ENCODE measurements at regions not wholly inside any gene's neighbourhood (a gene's known extent, or its start where the extent isn't known, plus 50 kb on each side); places are given as distances from the start of the nearest gene placed in this dataset.

DNA sequence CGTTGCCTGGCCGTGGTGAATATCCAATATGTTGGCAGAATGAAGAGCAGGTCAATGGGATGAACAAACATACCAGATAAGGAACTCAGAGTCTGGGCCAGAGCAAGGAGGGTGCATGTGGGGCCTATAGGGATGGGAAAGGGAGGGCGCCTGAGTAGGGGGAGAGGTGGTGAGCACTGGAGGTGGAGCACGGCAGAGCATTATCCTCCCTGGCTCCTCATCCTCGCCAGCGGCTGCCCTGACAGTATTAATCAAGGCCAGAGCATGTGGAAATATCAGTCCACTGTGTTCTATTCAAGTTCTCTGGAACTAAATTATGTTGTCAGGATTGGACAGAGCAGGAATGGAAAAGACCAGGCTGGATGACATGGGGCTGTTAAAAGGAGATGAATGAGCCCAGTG, 254.8 kb upstream of the ZMIZ1 start:
- no peak for DNase-seq

DNA sequence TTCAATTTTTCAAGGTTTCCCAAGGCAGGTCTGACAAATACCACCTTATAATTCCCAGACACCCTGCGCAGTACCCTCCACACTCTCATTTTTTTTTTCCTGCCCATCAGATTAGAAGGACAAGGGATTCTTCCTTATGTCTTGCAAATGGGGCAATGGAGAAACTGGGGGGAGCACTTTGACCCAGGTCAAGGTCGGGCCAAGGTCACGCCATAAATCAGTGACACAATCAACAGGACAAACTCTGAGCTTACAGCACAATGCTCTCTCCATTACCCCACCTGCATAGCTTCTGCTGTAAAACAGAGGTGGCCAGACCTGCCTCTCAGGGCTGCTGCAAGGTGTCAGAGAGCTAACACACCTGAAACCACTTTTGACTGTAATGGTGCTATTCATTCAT, 254.4 kb upstream of the ZMIZ1 start:
- no peak for DNase-seq

DNA sequence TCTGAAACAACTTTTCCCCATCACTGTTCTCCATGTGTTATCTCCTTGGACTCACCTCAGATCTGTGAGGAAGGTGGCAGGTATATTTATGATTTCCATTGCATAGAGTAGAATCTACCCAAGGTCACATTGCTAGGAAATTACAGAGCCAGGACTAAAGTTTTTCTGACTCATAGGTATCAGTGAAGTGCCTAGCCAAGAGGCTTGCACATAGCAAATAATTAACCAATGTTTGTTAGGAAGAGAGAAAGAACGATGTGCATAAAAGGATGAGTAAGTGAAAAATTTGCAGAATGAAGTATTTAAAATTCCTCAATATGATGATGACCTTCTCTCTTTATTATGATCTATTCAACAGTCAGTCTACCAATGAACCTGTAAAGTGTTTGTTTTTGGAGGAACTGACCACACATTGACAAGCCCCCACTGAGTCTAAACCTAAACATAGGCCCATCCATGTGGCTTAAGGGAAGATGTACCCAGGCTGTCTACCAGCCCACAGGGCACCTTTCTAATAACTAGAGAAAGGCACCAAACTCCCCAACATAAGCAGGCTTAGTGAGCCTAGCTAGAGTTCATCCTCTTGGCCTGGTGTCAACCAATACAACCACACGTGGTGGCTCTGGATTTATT, 252.9 kb upstream of the ZMIZ1 start:
- no peak for DNase-seq

DNA sequence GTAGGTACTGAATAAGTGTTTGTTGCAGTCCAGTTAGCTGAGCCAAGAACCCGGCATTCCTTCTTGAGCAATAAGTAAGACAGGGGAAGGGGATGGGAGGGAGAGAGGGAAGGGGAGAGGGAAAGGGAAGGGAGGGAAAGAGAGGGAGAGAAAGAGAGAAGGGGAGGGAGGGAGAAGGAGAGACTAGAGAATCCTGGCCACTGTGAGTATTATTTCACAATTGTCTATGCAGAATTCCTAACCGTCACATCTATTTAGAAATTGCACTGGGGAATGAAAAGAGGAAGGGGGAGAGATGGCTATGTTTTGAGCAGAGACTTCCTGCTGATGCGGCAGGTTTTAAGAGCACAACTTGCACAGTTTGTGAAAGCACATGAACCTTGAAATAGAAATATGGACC, 251.4 kb upstream of the ZMIZ1 start:
- peak; percentile 17 to 29 for DNase-seq

DNA sequence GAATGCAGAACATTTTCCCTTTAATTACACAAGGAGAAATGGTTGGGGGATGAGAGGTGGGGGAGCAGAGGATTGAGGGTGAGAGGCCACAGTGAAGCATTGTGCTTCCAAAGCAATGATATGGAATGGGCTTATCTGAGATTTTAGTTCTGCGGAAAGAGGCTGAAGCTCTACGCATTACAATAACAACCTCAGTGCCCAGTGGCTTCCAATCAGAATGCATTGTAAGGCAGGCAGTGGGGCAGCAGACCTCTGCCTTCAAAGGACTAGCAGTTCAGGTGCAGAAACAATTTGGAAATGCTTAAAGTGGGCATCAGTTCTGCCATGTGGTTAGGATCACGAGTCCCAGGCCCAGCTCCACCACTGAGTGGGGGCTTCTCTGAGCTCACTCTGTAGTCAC, 251.0 kb upstream of the ZMIZ1 start:
- DNase-seq = no peak

DNA sequence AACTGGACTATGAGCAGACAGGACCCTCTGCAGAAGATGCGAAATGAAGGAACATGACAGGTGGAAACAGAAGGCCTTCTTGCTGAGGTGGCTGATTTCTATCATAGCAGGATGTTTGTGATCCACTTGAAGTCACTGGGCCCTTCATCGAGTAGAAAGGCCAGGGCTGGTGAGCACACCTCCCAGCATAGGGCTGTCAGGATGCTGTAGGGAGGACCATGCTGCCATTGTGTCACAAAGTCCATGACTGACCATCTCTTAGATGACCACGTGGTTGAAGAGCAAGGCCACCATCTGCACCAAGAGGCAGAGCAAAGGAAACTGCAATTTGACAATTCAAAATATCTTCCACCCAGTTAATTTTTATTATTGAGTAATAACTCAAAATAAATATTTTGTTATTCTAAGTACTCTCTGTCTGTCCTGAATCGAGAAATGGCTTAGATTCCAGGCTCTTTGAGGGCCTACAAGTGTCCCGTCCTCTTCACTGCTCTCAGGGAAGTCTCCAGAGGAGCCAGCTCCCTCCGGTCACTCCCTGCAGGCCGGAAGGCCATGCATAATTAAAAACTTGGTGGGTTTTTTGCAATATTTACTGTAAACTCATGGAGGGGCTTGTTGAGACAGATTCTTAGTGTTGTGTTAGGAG, 249.3 kb upstream of the ZMIZ1 start:
- no peak for DNase-seq

DNA sequence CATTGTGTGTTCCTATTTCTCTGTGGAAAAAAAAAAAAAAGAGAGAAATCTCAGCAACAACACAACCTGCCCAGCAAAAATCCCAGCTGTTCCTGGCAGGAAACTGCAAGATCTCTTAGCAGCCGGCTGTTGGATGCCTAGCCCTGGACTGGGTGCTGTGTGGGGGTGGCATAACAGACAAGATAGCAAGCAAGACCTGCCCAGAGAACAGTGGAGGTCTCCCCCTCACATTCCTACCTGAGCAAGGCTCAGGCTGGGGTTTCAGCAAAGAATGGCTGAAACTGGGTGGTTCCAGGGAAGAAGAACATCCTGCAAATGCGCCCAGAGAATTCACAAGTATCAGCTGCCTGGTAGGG, 248.8 kb upstream of the ZMIZ1 start:
- no peak for DNase-seq

DNA sequence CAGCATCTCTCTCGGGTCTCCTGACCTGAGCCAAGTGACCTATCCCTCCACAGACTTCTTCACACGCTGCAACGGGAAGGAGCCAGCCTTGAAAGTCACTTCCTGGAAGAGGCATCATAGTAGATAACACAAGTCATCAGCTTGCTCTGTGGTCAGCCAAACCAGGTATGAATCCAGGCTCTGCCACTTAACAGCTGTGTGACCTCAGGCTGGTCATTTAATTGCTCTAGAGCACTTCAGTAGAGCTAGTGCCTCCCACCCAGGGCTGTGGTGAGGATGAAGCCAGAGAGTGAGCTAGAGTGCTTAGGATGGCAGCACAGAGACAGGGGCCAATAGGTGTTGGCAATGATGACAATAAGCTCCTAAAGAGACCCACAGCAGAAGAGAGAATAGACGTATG, 247.7 kb upstream of the ZMIZ1 start:
- DNase-seq = no peak

DNA sequence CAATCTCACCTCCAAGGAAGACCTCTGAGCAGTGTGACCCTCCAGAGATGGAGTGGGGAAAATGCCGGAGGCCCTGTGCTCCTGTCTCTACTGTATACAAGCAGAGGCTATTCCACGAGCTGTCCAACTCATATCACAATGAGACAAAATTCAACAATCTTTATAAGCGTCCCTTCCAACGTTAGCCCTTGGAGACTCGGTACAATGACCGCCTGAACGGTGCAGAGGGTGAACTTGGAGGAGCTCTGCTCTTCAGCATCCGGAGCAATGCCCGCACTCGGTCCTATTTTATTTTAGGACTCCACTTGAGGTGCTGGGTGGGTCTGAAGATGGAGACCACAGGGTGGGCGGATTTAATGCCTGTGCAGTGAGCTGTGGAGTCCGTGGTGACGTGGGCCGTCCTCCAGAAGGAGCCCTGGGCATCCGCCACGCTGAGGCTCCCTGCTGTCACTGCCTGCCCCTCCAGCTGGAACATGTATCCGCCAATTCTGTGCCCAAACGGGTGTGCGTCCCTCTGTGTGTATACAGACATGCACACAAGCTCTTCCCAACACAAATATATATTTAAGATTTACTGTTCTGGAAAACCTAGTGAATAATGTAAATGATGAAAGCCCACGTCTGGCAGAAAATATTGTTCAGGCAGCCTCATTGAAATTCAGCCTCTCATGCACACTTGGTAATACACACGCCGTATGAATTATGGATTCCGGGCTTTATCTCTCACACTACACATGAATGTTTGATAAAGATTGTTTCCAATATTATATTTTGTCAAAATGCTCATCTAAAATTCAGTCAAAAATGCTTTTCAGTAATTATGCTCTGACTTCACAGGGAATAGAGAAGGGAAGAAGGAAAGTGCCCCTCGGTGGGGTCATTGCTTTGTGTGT, 239.9 kb upstream of the ZMIZ1 start:
- DNase-seq = no peak

DNA sequence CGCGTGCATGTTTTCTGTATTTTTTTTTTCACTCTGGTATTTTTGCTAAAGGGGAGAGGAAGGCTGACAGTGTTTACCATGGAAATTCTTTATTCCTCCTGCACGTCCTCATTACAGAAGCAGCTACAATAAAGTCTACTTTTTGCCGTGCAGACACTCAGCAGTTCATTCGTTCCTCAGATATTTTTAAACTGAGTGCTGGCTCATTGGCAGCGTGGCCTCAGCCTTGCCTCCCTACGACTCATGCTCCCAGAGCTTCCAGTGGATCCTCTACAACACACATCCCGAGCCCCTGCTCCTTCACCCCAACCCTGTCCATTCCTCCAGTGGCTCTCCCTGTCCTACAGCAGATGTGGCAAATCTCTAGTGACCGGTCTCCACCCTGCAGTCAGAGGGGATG, 239.2 kb upstream of the ZMIZ1 start:
- DNase-seq = no peak

DNA sequence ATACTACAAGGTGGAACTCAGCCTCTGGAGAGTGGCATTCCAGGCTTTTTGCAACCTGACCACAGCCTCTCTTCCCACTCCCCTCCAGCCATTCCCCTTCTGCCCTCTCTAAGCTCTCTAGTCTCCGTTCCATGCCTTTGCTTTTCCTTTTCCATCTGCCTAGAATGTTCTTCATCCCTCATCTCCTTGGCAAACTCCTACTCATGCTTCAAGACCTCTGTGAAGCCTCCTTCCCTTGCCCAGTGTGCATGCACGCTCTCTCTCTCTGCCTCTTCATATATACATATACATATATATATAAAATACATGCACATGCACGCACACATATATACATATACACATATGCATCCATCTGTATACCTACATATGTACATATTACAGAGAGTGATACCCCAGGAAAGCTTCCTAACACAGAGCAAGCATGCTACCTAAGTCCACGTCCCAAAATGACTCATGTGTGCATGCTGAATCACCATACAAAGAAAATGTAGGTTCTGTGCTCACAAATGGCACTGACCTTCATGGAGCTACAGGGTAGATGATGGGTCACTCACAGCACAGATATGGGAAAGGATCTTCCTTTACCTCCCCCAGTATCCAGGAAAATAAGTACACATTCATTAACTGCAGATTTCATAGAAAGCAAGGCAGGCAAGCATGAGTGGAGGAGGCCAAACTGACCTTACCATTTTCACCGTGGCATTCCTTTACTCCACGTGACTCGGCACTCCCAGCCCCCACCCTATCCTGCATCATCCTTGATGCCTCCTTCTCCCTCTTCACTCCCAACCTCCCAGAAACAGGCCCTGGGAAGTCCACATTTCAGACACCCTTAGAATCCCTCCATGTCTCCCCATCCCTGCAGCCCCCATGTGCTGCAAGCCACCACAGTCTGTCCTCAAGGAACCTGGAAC, 238.4 kb upstream of the ZMIZ1 start:
- DNase-seq = no peak

DNA sequence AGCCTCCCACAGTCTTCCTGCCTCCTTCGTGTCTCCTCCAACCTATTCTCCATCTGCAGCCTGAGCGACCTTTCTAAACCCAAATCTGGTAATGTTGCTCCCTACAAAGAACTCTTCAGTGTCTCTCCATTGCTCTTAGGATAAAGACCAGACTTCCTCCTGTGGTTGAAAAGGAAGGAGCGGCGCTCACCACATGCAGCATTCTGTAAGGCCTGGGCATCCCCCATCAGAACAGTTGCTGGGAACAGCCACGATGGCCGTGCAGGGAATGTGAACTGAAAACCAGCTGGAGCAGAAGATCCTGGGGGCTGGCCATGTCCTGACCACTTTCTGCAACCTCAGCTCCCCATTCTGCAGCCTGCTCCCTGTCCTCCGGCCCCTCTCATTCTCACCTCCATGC, 237.8 kb upstream of the ZMIZ1 start:
- DNase-seq = no peak

DNA sequence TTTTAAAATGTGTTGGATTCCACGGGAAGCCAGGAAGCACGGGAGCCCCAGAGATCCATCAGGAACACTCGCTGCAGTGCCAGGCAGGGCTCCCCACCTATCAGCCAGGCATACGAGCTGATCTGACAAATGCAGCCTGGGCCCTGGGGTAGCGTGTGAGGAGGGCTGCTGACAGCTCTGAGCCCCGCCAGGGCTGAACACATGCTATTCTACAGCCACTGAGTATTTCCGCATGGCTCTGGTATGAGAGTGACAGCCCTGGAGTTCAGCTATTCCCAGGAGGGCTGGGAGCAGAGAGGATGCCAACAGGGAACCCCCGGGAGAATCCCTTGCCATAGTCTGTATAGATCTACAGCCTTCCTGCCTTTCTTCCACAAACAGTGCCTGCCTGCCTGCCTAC, 237.3 kb upstream of the ZMIZ1 start:
- no peak for DNase-seq

DNA sequence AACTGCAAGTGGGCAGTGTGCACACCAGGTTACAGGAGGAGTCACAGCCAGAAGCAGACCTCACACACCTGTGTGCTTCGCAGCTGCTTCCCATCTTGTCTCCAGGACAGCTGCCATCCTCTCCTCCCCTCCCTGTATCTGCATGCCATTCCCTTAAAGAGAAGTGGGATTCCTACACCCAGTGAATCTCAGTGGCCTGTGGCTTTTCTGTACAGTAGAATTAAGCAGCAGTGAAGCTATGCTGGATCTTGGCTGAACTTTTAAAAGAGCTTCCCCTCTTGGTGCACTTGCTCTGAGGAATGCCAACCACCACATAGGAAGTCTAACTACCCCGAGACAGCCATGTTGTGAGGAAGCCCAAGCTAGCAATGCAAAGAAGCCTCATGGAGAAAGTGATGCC, 236.5 kb upstream of the ZMIZ1 start:
- DNase-seq = no peak

DNA sequence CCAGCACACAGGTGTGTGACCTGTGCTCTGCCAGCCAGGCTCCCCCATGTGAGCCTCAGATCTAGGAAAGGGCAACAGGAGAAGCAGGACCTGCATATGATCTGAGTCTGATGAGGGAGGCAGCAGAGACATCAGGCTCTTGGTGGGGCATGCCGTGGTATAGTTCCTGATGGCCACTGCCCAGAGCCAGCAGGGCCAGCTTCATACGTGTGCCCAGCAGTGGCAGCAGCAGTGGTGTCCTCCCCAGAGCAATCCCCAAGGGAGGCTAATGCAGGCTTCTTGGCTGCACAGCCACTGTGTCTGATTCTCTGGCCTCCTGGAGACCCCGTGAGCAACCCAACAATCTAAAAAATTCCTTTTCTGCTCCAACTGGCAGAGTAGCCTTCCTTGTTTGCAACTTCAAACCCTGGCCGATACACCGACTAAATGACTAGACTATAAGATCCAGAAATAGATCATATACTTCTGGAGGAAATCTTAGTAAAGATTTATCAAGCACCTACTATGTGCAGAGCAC, 230.6 kb upstream of the ZMIZ1 start:
- no peak for DNase-seq

DNA sequence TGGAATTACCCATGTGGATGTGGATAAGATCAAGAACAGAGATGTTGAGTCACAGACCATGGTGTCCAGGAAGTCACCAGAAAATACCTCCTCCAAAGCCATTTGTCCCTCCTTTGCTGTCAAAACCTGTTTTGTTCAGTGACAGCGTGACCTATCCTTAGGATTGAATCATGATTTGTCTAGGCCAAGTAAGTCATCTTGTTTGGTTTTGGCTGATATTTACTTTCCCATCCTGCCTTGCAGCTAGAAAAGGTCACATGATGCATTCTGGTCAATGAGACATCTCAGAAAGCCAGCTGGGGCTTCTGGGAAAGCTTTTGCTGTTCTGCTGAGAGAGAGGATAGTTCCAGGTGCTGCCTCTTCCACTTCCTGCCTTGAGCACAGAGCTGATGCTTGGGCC, 225.3 kb upstream of the ZMIZ1 start:
- no peak for DNase-seq

DNA sequence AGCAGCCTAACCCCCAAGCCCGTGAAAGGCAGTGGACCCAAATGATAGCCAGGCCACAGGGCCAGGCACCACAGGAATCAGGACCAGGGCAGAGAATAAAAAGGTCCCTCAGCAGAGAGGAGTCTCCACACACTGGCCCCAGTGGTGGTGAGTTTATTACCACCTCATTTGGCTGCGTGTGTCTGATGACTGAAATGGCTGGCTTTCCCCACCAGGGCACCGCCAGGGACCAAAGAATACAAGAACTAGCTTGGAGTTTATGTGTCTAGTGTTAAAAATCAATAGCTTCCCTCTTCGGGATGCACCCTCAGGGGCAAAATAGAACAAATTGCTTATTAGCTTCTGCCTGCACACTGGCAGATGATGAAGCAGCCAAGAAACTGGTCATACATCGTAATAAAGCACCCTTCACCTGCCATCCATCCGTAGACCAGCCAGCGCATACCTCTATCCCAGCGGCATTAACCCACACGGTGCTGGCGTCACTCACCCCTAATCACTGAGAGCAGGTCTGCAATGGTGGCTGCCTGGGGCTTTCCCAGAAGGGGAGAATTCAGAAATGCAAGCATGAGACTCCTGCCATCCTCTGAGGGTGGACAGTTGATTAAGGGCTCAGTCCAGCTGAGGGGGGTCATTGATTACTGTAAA, 223.7 kb upstream of the ZMIZ1 start:
- no peak for DNase-seq

DNA sequence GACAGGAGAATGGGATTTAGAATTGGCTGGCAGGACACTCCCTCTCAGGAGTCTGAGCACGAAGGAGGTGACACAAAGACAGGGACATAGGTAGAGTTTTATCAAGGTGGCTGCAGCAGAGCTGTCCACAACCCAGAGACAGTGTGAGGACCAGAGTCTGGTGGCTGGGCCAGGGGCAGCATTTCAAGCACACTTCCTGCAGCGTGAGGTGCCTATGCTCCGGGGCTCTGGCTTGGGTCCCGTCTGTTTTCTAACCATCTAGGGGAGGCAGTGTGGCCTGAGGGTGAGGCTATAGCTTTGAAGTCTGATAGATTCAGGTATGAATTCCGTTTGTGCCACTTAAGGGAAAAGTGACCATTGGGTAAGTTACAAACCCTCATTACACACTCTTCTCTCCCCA, 222.7 kb upstream of the ZMIZ1 start:
- no peak for DNase-seq

DNA sequence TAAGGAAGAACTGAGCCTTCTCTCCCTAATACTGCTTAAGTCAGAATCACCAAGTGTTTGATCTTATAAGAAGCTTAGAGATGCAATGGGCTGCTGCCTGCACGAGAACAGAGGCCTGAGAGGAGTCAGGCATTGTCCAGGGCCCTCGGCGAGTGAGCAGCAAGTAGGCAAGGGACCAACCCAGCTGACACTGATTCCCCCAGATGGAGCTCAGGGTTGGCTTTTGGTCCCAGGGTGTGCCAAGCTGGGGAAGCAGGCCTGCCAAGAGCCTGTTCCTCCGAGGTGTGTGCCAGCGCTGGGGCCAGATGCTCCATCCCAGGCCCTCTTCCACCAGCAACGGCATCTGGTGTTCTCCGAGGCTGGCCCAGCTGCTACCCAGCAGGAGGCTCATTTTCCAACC, 222.0 kb upstream of the ZMIZ1 start:
- DNase-seq = no peak

DNA sequence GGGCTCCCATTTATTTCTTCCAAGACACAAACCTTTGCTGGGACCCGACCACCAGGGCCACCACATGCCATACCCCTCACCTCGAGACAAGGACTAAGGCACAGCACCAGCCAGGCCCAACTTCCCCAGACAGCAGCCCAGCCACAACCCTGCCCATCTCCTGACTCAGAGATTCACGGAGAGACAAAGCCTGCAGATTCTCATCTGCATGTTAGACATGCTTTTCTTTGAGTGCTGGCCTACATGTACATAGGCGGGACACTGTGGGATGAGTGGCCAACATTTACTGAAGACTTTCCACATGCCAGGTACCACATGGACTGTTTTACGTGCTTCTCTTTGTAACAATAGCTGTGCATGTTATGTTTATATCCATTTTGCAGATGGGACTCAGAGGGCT, 221.3 kb upstream of the ZMIZ1 start:
- no peak for DNase-seq

DNA sequence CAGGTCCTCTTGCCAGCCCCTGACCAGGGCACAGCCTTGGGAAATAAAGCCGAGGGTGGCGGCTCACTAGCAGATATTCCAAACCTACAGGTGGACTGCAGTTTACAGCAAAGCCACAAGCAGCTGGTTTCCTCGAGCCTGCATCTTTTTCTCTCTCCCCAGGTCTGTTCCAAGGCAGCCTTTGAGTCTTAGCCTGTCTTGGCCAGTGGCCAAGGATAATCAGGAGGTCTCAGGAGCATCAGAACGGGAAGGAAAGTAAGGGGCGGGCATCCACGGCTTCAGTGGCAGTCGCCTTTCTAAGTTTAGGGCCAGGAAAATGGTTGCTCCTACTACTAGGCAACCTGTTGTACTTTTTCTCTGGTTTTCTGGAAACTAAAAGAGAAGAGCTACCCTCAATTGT, 219.7 kb upstream of the ZMIZ1 start:
- DNase-seq = no peak

DNA sequence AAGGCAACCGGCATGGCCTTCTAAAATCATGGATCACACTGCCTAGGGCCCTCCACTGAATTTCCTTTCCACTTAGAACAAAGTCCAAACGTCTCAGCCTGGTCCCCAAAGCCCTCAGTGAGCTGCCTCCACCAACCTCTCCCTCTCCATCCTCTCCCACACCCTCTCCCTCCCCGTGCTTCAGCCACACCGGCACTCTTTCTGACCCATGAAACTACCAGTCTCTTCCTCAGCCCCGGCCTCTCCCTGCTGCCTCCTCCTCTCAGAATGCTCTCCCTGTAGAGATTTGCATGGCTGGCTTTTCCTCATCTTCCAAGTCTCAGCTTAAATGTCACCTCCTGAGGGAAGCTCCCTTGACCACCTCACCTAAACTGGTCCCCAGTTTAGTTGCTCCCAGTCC, 219.0 kb upstream of the ZMIZ1 start:
- no peak for DNase-seq

All from AML-193 (cell line).